RCC 7860 (cell line): ENCODE measurements at regions not wholly inside any gene's neighbourhood (a gene's known extent, or its start where the extent isn't known, plus 50 kb on each side); places are given as distances from the start of the nearest gene placed in this dataset.
A peak's percentile ranks its signal among the peaks of the same experiment; 100 is the strongest.
"Not testable (repeated sequence)": the region's sequence is repeated elsewhere in the genome, so short reads cannot be mapped to it uniquely, and the experiment has no call there.

Experiments used
- DNase-seq: peaks from one replicate; pipeline ENCODE4 v3.0.0-alpha.2; 2015; ENCODE audit warnings: low spot score
- FAIRE-seq: peaks from 2 replicates; lab custom pipeline; 2012; peaks lifted over from hg19 to GRCh38; lab: Jason Lieb, UNC

DNA sequence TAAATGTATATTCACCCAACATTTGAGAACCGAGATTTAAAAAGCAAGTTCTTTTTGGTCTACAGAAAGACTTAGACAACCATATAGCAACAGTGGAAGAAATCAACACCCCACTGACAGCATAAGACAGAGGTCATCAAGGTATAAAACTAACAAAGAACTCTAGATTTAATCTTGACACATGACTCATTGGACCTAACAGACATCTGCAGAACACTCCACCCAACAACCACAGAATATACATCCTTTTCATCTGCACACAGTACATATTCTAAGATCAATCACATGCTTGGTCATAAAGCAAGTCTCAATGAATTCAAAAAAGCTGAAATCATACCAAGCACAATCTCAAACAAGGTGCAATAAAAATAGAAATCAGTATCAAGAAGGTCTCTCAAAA is 65.8 kb downstream of the SPIN4 start:
- no peak for FAIRE-seq
- no peak for DNase-seq

- no peak for FAIRE-seq
- DNase-seq, result no peak
Observed at GRCh38 chrX:63284659-63285058, 66.5 kb downstream of the SPIN4 start.

DNA sequence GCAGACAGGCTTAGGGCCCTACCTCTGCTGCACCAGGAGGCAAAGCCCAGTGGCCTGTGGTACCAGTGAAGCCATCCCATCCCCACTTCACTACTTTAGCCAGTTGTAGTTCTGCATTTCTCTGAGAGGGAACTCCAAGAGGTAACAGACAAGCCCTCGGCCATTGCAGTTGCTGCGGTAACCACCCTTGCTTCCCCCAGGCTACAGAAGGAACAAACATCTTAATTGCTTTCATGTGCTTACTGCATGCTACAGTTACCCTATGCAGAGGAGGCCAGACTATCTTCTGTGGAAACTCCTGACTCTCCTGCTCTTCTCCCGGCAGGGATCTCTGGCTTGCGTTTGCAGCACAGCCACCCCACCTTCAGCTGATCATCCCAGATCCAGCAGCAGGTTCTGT is 67.8 kb downstream of the SPIN4 start:
- no peak for DNase-seq
- no peak for FAIRE-seq

GRCh38 chrX:63282828-63283227 is 68.3 kb downstream of the SPIN4 start:
- FAIRE-seq, result no peak

GRCh38 chrX:63282077-63282476 is 69.1 kb downstream of the SPIN4 start:
- DNase-seq (no peak), FAIRE-seq (no peak)

More at GRCh38 chrX:63282828-63283227, 68.3 kb downstream of the SPIN4 start:
- no peak for DNase-seq

DNA sequence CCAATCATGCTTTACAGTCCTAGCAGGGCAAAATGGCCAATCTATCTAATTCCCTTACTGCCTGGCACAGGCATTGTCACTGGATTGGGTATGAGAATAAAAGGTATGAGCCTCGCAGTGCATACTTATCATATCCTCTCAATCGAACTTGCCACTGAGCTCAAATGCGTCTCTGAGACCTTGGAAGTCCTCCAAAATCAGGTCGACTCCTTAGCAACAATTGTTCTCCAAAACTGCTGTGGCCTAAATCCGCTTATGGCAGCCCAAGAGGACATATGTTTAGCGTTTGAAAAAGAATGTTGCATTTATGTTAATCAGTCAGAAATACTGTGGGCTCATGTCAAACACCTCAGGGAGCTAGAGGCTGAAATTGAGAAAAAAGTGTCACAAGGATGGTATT is 69.7 kb downstream of the SPIN4 start:
- DNase-seq, result no peak
- FAIRE-seq, result no peak

- not testable (repeated sequence) for FAIRE-seq, DNase-seq
Observed at GRCh38 chrX:63277394-63277793, 73.7 kb downstream of the SPIN4 start.

- no peak for FAIRE-seq
- DNase-seq, result no peak
Observed at GRCh38 chrX:63275127-63275526, 76.0 kb downstream of the SPIN4 start.

DNA sequence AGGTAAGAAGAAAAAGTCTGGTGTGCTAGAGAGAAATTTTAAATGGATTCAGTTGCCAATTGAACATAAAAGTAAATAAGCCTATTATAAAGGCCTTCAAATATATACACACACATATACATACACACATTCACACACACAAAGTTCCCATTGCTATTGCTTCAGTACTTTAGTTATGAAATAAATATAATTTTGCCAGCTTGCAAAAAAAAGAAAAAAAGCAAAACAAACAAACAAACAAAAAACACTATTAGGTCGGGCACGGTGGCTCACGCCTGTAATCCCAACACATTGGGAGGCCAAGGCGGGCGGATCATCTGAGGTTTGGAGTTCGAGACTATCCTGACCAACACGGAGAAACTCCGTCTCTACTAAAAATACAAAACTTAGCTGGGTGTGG is 80.3 kb downstream of the SPIN4 start:
- DNase-seq, result no peak
- FAIRE-seq, result no peak

DNA sequence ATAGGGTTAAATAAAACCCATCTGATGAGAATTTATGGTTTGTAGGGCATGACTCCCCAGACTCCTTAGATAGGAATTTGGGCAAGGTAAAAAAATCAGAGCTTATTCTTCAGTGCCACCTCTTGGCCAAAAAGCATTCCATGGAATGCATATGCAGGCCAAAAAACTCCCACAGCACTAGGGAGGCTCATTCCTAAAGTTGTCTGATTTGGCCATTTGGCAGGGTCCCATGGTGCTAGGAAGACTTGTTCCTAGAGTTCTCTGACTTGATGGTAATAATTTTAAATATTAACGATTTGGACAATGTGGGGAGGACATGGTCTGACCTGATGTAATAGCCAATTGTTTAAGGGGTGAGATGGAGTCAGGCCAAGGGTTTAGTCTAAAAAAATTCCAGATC is 93.0 kb downstream of the SPIN4 start:
- DNase-seq (no peak), FAIRE-seq (no peak)

GRCh38 chrX:63250253-63250868 is 100.8 kb downstream of the SPIN4 start:
- no peak for FAIRE-seq
- DNase-seq, result peak; percentile 56

DNA sequence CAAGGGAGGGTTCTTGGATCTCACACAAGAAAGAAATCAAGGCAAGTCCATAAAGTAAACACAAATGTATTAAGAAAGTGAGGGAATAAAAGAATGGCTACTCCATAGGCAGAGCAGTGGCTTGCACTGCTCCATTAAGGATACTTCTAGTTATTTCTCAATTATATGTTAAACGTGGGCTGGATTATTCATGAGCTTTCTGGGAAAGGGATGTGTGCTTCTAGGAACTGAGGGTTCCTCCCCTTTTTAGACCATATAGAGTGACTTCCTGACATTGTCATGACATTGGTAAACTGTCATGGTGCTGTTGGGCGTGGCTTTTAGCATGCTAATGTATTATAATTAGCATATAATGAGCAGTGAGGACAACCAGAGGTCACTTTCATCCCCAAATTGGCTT is 108.4 kb downstream of the SPIN4 start:
- FAIRE-seq, result not testable (repeated sequence)

DNA sequence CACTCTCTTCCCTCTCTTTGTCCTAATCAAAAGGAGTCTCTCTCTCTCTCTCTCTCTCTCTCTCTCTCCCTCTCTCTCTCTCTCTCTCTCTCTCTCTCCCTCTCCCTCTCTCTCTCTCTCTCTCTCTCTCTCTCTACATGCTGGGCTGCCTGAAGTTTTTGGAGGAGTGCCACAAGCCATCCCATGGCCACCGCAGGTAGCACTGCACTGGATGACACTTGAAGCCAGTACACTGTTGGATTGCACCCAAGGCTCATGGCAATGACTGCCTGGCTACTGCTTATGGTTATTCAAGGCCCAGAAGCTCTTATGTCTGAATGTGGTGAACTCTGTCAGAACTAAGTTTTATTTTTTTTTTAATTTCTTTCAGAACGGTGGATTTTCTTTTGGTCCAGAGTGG is 115.2 kb downstream of the SPIN4 start:
- not testable (repeated sequence) for DNase-seq, FAIRE-seq

More for the DNA sequence above, 108.4 kb downstream of the SPIN4 start:
- DNase-seq, result not testable (repeated sequence)

- DNase-seq, FAIRE-seq: not testable (repeated sequence)
Observed at GRCh38 chrX:63233013-63233412, 118.1 kb downstream of the SPIN4 start.

GRCh38 chrX:63218202-63218601 is 132.9 kb downstream of the SPIN4 start:
- not testable (repeated sequence) for FAIRE-seq, DNase-seq

- not testable (repeated sequence) for FAIRE-seq
Observed at GRCh38 chrX:63217549-63217948, 133.6 kb downstream of the SPIN4 start.

GRCh38 chrX:63209645-63210044 is 141.5 kb downstream of the SPIN4 start:
- FAIRE-seq, DNase-seq: not testable (repeated sequence)

More at GRCh38 chrX:63217549-63217948, 133.6 kb downstream of the SPIN4 start:
- not testable (repeated sequence) for DNase-seq

- FAIRE-seq, DNase-seq: not testable (repeated sequence)
Observed at GRCh38 chrX:63209128-63209527, 142.0 kb downstream of the SPIN4 start.

DNA sequence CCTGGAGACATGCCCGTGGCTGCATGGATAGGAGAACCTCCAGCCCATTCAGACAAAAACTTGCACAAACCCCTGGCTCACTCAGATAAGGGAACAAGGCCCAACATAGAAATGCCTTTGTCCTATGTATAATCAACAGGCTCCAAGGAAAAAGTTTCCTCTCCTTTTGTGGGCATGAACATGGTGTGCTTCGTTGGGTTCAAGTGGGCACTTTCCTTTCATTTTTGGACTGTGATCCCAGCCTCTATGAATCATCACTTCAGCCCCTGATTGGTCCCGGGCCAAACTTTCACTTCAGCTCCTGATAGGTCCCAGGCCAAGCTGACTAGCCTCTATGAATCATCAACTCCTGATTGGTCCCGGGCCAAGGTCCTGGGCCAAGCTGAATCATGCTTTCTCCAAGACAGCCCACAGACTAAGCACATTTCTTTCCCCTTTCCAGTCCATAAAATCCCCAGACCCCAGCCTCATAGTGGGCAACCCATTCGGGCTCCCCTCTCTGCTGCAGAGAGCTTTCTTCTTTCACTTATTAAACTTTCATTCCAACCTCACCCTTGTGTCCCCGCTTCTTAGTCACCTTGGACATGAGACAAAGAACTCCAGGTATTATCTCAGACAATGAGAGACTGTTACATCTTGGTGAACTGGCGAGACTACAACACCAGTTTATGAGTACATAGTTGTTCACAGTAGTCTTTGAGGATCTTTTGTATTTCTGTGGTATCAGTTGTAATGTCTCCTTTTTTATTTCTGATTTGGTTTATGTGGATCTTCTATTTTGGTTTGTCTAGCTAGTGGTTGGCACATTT is 146.7 kb downstream of the SPIN4 start:
- peak; percentile 97 for FAIRE-seq
- not testable (repeated sequence) for DNase-seq

GRCh38 chrX:63201987-63202386 is 149.1 kb downstream of the SPIN4 start:
- not testable (repeated sequence) for DNase-seq, FAIRE-seq

- DNase-seq, FAIRE-seq: not testable (repeated sequence)
Observed at GRCh38 chrX:63198693-63199092, 152.4 kb downstream of the SPIN4 start.
